Liver (tissue), 8 donors: ENCODE measurements at regions not wholly inside any gene's neighbourhood (a gene's known extent, or its start where the extent isn't known, plus 50 kb on each side); places are given as distances from the start of the nearest gene placed in this dataset.

Experiments
- DNase-seq: peaks from one replicate; pipeline ENCODE4 v3.0.0-alpha.2; 2017; ENCODE audit warnings: low spot score
- H3K27ac ChIP-seq, 2 donors: one replicate each; pipeline ENCODE4 v1.7.0; 2013; ENCODE audit warnings: inconsistent platforms in 2 of 2, low read length in 2 of 2, control low read depth in 1 of 2, low read depth in 1 of 2, mild to moderate bottlenecking in 1 of 2
- H3K27me3 ChIP-seq, 4 donors: one replicate each; pipeline versions ENCODE4 v1.6.1 to v1.7.0; 2013; ENCODE audit warnings: low read length in 3 of 4, inconsistent platforms in 1 of 4, mild to moderate bottlenecking in 1 of 4, moderate library complexity in 1 of 4; ENCODE audit not compliant: control insufficient read depth in 4 of 4, insufficient read depth in 4 of 4
- H3K36me3 ChIP-seq, 4 donors: one replicate each; pipeline versions ENCODE4 v1.6.1 to v1.7.0; 2013; ENCODE audit warnings: low read length in 3 of 4, mild to moderate bottlenecking in 3 of 4, low read depth in 1 of 4, moderate library complexity in 1 of 4; ENCODE audit not compliant: control insufficient read depth in 4 of 4, insufficient read depth in 3 of 4
- H3K4me1 ChIP-seq, 4 donors: one replicate each; pipeline versions ENCODE4 v1.6.1 to v1.7.0; 2013; ENCODE audit warnings: low read length in 3 of 4, mild to moderate bottlenecking in 3 of 4, moderate library complexity in 1 of 4; ENCODE audit not compliant: control insufficient read depth in 4 of 4, insufficient read depth in 4 of 4
- H3K4me3 ChIP-seq, 3 donors: one replicate each; pipeline versions ENCODE4 v1.6.1 to v1.7.0; 2013; ENCODE audit warnings: low read length in 3 of 3, control low read depth in 1 of 3, low read depth in 1 of 3, mild to moderate bottlenecking in 1 of 3
- H3K9ac ChIP-seq, 2 donors: one replicate each; pipeline ENCODE4 v1.7.0; 2013; ENCODE audit warnings: low read length in 2 of 2, mild to moderate bottlenecking in 2 of 2, moderate library complexity in 2 of 2, control low read depth in 1 of 2, low read depth in 1 of 2
- H3K9me3 ChIP-seq, 4 donors: one replicate each; pipeline versions ENCODE4 v1.6.1 to v1.7.0; 2013; ENCODE audit warnings: low read length in 3 of 4; ENCODE audit not compliant: control insufficient read depth in 4 of 4
- ATF3 ChIP-seq: IDR thresholded peaks from 2 replicates; pipeline ENCODE4 v1.6.1; 2016; ENCODE audit warnings: antibody characterized with exemption
- CTCF ChIP-seq: fragments of 150-350 bp; IDR thresholded peaks from 2 replicates; pipeline ENCODE4 v1.5.1; 2017; ENCODE audit warnings: improper control_type of control experiment, low read depth, low read length; ENCODE audit not compliant: missing input control
- EGR1 ChIP-seq, 2 donors: IDR thresholded peaks; 2 replicates each; pipeline ENCODE4 v1.6.1; 2016 to 2018; ENCODE audit warnings: antibody characterized with exemption in 2 of 2, low read depth in 2 of 2
- FOXA1 ChIP-seq: IDR thresholded peaks from 2 replicates; pipeline ENCODE4 v1.6.1; 2016; ENCODE audit warnings: antibody characterized with exemption
- FOXA2 ChIP-seq: IDR thresholded peaks from 2 replicates; pipeline ENCODE4 v1.6.1; 2016; ENCODE audit warnings: antibody characterized with exemption
- GABPA ChIP-seq, 2 donors: IDR thresholded peaks in 1 of 2; conservative IDR thresholded peaks in 1 of 2; 2 replicates each; pipeline ENCODE4 v1.6.1; 2016; ENCODE audit warnings: antibody characterized with exemption in 2 of 2, mild to moderate bottlenecking in 1 of 2, moderate library complexity in 1 of 2
- HNF4A ChIP-seq, 2 donors: conservative IDR thresholded peaks; 2 replicates each; pipeline ENCODE4 v1.6.1; 2016; ENCODE audit warnings: antibody characterized with exemption in 2 of 2, mild to moderate bottlenecking in 2 of 2
- HNF4G ChIP-seq: IDR thresholded peaks from 2 replicates; pipeline ENCODE4 v1.6.1; 2016; ENCODE audit warnings: antibody characterized with exemption
- JUND ChIP-seq, 2 donors: IDR thresholded peaks; 2 replicates each; pipeline ENCODE4 v1.6.1; 2016; ENCODE audit warnings: antibody characterized with exemption in 2 of 2
- MAX ChIP-seq: IDR thresholded peaks from 2 replicates; pipeline ENCODE4 v1.6.1; 2016; ENCODE audit warnings: antibody characterized with exemption
- NR2F2 ChIP-seq: IDR thresholded peaks from 2 replicates; pipeline ENCODE4 v1.6.1; 2016; ENCODE audit warnings: antibody characterized with exemption
- RAD21 ChIP-seq, 2 donors: IDR thresholded peaks; 2 replicates each; pipeline ENCODE4 v1.6.1; 2016; ENCODE audit warnings: antibody characterized with exemption in 2 of 2, mild to moderate bottlenecking in 2 of 2
- REST ChIP-seq: IDR thresholded peaks from 2 replicates; pipeline ENCODE4 v1.6.1; 2016; ENCODE audit warnings: antibody characterized with exemption, mild to moderate bottlenecking
- RXRA ChIP-seq, 2 donors: IDR thresholded peaks; 2 replicates each; pipeline ENCODE4 v1.6.1; 2017 to 2018; ENCODE audit warnings: antibody characterized with exemption in 2 of 2, mild to moderate bottlenecking in 1 of 2
- SP1 ChIP-seq: IDR thresholded peaks from 2 replicates; pipeline ENCODE4 v1.6.1; 2018; ENCODE audit warnings: antibody characterized with exemption, mild to moderate bottlenecking
- TAF1 ChIP-seq: conservative IDR thresholded peaks from 2 replicates; pipeline ENCODE4 v1.6.1; 2016; ENCODE audit warnings: antibody characterized with exemption, mild to moderate bottlenecking
- YY1 ChIP-seq: IDR thresholded peaks from 2 replicates; pipeline ENCODE4 v1.6.1; 2016; ENCODE audit warnings: antibody characterized with exemption, mild to moderate bottlenecking
- ZBTB33 ChIP-seq: IDR thresholded peaks from 2 replicates; pipeline ENCODE4 v1.6.1; 2016; ENCODE audit warnings: antibody characterized with exemption
- WGBS: extraction: QIAGEN DNeasy Blood & Tissue Kit; methylation state at CpG from one replicate; pipeline ENCODE4 v1.1.7; 2013; 5-methylcytosine and 5-hydroxymethylcytosine counted together
- donor health status: healthy.
- donor health status: healthy.
- donor health status: healthy.
- donor health status: healthy.
- donor health status: healthy.

GRCh38 chr3:82736696-82737277 lies 975.3 kb upstream of the GBE1 start:
- H3K27me3 ChIP-seq: no peaks in the 10 kb centered on the region
- WGBS: 65% methylated on average over 5 of the region's 5 CpGs
- no peak for DNase-seq

More at GRCh38 chr3:82736696-82737277, 975.3 kb upstream of the GBE1 start:
- no peaks in the 10 kb centered on the region for H3K4me1 ChIP-seq
- no peak overlapping the region for H3K27ac ChIP-seq
- no peak overlapping the region for H3K9ac ChIP-seq
- no peaks in the 10 kb centered on the region for H3K36me3 ChIP-seq
- H3K9me3 ChIP-seq: no peaks in the 10 kb centered on the region
- no peak overlapping the region for H3K4me3 ChIP-seq
- TF ChIP-seq FOXA1 (no peak), CTCF (no peak), MAX (no peak), YY1 (no peak), SP1 (no peak), ATF3 (no peak), JUND (IDR thresholded peaks at IDR 0.05) (no peak), GABPA (IDR thresholded peaks at IDR 0.05 in 1 of 2, conservative IDR thresholded peaks at IDR 0.05 in 1 of 2) (no peak), TAF1 (no peak), NR2F2 (no peak), RAD21 (IDR thresholded peaks at IDR 0.05) (no peak), HNF4G (no peak), FOXA2 (no peak), HNF4A (conservative IDR thresholded peaks at IDR 0.05) (no peak), RXRA (IDR thresholded peaks at IDR 0.05) (no peak), EGR1 (IDR thresholded peaks at IDR 0.05; ENCODE audit: low read depth in 2 of 2) (no peak), REST (no peak), ZBTB33 (no peak)
